HG03342 (cell line): ENCODE measurements at regions not wholly inside any gene's neighbourhood (a gene's known extent, or its start where the extent isn't known, plus 50 kb on each side); places are given as distances from the start of the nearest gene placed in this dataset.
"Not testable (repeated sequence)": the region's sequence is repeated elsewhere in the genome, so short reads cannot be mapped to it uniquely, and the experiment has no call there.

ENCODE experiments used
- ATAC-seq: cut with Tn5 transposase; IDR thresholded peaks from one replicate; pipeline ENCODE4 v1.9.1; 2021; ENCODE audit warnings: mild to moderate bottlenecking, moderate library complexity; ENCODE audit not compliant: unreplicated experiment

DNA sequence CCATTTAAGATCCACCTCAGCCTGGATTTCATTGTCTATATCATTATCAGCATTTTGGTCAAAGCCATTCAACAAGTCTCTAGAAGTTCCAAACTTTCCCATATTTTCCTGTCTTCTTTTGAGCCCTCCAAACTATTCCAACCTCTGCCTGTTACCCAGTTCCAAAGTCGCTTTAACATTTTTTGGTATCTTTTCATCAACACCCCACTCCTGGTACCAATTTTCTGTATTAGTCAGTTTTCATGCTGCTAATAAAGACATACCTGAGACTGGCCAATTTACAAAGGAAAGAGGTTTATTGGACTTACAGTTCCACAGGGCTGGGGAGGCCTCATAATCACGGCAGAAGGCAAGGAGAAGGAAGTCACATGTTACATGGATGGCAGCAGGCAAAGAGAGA is 982.9 kb downstream of the TAF11L14 start:
- not testable (repeated sequence) for ATAC-seq

DNA sequence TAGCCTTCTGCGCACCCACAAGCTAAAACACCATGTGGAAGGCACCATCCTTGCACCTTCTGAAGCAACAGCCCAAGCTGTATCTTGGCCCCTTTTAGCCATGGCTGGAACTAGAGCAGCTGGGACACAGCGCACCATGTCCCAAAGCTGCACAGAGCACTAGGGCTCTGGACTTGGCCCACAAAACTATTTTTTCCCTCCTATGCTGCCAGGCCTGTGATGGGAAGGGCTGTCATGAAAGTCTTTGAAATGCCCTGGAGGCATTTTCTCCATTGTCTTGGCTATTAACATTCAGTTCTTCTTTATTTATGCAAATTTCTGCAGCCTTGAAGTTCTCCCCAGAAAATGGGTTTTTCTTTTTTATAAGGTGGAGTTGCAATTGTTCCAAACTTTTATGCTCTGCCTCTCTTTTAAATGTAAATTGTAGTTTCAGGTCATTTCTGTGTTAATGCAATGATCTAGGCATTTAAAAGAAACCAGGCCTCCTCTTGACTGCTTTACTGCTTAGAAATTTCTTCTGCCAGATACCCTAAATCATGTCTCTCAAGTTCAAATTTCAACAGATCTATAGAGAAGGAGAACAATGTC is 996.3 kb downstream of the TAF11L14 start:
- no peak for ATAC-seq

DNA sequence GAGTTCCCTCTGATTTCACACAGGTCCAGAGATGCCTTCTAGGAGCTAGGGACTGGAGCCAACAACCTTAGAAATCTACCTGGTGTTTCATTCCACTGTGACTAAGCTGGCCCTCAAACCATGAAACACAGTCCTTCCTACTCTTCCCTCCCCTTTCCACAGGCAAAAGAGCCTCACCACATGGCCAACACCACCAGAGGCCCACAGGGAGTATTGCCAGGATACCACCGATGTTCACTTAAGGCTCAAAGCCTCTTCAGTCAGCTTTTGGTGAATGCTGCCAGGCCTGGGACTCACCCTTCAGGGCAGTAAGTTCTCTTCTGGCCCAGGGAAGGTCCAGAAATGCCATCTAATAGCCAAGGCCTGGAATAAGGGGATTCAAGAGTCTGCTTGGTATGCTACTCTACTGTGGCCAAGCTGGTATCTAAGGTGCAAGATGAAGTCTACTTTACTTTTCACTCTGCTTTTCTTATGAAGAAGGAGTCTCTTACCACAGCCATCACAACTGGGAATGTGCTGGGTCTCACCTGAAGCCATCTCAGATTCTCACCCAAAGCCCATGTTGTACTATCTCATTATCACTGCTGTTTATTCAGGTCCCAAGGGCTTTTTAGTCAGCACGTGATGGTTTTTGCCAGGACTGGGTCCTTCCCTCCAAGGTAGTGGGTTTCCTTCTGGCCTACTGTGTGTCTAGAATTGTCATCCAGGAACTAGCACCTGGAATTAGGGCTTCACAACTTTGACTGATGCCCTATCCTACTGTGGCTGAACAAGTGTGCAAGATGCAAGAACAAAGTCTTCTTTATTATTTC is 1018.4 kb downstream of the TAF11L14 start:
- ATAC-seq, result no peak

DNA sequence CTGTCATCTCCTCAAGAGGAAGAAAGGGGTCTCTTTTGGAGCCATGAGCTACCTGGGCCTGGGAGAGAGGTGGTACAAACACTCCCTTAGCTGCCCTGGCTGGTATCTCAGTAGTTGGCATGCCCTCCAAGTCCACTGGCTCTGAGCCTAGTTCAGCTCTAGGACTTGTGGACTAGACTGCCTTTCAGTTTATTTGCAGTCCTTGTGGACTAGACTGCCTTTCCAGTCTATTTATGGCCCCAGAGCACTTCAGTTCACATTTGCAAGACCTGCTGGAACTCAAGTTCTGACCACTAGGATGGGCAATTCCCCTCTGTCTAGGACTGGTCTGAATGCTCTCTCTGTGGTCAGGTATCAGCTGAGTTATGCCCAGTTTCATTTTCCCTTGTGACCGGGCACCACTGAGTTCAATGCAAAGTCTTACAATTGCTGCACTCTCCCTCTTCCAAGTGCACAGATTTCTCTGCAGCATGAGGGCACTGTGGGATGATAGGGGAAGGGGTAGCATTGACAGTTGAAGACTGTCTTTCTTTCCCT is 1019.0 kb downstream of the TAF11L14 start:
- peak; percentile 83 for ATAC-seq

DNA sequence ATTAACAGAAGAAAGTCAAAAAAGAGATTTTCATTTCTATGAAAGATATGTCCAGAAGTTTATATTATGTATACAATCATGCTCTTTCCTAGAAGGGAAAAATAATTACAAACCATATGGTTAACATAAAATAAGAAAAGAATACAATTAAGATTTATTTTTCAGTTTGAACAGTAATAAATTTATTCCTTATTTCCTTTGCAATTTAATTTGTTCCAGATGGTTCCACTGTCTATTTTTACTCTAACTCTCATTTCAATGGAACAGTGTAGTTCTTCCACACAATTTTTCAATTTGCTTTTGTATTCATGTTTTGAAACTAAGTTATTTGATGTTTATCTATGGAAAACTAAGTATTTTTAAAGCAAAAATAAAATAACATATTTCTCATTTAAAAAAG is 1026.3 kb downstream of the TAF11L14 start:
- ATAC-seq, result no peak

DNA sequence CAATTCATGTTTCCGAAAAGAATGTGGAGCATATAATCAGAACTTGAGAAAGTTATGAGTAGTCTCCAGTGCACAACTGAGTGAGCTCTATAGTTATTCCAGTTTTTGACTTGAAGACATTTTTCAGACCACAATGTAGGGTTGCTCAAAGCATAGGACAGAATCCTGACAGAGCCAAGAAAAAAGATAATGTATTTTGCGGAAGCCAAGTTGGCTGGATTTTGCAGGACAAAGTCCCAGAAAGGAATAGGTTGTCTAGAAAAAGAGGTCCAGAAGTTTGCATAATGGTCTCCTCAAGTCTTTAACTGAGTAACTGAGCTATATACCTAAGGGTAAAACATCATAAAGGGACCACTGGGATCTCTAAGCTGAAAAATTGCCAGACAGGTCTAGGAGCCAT is 1028.0 kb downstream of the TAF11L14 start:
- no peak for ATAC-seq

DNA sequence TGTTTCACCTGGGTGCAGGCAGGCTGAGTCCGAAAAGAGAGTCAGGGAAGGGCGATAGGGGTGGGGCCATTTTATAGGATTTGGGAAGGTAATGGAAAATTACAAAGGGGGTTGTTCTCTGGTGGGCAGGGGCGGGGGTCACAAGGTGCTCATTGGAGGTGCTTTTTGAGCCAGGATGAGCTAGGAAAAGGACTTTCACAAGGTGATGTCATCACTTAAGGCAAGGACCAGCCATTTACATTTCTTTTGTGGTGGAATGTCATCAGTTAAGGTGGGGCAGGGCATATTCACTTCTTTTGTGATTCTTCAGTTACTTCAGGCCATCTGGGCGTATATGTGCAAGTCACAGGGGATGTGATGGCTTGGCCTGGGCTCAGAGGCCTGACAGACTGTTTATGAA is 1040.0 kb downstream of the TAF11L14 start:
- ATAC-seq, result not testable (repeated sequence)

DNA sequence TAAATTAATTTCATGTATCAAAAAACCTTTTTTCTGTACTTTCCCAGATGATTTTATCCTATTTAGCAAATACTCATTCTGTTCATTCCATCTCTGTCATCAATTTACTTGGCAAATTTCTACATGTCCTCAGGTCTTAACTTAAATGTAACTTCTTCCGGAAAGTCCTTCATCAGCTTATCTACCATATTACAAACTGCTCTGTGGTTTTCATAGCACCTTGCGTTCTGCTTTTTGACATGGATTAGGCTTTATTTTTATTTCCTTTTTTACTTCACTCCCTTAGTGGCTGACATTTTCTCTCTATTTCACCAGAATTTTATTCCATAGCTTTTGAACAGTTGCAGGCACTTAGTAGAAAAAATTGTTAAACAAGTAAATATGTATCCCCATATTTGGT is 1040.8 kb downstream of the TAF11L14 start:
- ATAC-seq, result no peak

DNA sequence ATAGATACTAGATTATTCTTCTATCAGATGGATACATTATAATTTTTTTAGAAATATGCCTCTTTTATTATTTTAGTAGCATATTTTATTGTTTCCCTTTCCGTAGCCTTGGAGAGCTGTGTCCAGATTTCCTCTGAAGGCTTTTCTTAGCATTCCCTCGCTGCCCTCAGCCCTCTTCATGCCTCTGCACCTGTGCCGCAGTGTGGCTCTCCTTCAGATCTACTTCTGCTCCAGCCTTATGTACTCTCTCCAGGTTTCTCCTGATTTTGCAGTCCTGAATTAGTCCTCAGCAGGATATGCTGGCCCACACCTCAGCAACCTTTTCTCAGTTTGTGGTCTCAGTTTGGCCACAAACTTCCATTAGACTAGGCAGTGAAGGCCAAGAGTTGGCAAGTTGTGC is 1052.0 kb downstream of the TAF11L14 start:
- no peak for ATAC-seq

DNA sequence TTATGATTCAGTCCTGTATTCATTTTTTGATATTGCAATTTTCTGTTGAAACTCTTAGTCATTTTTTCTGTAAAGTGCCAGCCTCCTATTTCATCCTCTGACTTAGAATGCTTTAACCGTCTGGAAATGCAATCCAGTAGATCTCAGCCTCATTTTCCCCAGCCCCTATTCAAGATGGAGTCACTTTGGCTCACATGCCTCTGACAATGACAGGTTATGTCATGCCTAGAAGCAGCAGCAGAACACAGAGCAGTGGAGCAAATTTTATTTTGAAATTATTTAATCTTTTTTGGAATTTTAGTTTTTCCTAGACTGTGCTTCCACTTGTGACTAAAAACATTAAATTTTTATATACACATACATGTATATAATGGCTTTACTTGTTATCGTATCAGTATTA is 1053.2 kb downstream of the TAF11L14 start:
- ATAC-seq, result no peak

DNA sequence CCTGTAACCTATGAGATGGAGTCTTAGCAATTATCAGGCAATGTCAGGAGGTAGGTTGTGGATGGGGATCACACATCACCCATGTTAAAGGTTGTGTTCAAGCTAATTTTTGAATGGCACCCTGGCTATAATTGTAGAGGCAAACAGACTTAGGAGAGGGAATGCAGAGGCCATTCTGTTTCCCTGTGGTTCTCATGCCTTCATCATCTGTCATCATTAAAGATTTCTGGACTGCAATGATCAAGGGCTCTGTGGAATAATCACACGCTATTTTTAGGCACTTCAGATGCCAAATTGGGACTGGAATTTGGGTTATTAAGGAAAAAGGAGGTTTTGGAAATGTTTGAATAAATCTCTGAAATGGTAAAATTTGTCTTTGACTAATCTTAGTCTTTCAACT is 1065.4 kb downstream of the TAF11L14 start:
- no peak for ATAC-seq

DNA sequence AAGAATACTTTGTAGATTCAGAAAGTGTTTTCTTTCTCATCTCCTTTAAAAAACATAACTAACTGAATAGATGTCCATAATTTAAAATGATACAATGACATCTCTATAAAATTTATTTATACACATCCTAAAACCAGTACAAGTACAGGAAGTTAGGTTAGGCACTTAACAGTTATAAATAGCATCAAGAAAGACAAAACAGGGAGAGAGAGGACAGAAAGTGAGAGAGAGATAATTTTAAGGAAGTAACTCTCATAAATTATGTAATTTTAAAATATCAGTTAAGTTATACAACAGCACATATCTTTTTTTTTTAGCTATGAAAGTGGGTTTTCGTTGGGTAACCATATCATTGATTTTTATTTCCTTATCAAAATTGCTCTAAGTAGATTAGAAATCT is 1068.6 kb downstream of the TAF11L14 start:
- no peak for ATAC-seq

DNA sequence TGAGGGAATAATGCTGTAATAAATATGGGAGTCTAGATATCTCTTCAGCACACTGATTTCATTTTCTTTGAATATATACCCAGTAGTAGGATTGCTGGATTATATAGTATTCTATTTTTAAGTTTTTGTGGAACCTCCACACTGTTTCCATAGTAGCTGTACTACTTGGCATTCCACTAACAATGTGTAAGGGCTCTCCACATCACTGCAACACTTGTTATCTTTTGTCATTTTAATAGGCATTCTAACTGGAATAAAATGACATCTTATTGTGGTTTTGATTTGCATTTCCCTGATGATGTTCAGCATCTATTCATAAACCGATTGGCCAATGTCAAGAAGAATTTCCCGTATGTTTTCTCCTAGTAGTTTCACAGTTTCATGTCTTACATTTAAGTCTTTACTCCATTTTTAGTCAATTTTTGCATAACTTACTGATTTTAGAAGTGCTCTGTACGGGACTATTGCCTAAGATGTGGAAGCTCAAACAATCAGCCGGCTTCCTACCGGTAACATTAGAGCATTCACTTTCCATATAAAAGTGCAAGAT is 1078.8 kb downstream of the TAF11L14 start:
- ATAC-seq, result no peak

DNA sequence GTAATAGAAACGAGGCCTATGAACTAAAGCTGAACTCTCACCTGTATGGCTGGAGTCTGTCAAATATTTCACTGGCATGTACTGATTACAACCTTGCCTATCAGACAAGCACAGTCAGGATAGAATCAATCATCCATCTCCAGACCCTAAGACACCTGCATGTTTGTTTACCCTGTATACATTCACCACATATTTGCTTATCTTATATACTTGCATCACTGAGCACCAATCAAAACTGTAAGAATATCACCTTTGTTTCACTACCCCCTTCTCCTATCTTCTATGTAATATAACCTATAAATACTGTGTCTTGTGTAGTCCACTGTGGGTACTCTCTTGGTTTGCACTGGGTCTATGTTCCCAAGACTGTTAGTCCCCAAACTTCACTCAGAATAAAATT is 1085.7 kb downstream of the TAF11L14 start:
- ATAC-seq, result peak; percentile 58

DNA sequence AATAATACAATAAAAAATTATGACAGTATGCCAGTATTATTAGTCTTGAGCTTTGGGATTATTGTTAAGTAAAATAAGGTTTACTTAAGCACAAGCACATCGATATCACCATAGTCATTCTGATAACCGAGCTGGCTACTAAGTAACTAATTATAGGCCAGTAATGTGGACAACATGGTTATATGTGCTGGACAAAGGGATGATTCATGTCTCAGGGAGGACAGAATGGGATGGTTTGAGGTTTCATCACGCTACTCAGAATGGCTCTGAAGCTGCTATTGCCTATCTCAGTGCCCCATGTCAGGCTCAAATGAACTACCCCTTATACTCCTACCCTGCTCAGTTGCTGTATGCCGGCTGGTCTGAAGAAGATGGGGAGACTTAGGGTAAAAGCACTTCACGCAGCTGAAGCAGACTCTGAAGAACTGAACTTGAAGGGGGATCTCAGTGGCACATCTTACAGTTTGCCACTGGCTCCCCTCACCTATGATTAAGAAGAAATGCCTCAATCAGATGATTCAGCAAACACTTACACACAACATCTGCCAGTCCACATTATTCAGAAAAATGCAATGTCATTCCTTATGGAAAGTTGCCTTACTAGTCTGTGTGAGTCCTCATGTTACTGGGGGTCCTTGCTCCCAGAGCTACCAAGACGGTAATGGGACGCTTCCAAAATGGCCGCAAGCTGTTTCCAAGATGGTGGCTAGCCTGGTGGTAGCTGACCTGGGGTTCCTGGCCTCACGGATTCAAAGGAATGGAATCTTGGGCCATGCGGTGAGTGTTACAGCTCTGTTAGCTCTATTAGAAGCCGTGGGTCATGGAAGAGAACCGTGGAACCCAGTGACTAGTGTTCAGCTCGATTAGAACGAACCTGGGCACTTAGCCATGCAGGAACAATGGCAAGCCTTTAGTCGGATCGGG is 1098.6 kb downstream of the TAF11L14 start:
- no peak for ATAC-seq

DNA sequence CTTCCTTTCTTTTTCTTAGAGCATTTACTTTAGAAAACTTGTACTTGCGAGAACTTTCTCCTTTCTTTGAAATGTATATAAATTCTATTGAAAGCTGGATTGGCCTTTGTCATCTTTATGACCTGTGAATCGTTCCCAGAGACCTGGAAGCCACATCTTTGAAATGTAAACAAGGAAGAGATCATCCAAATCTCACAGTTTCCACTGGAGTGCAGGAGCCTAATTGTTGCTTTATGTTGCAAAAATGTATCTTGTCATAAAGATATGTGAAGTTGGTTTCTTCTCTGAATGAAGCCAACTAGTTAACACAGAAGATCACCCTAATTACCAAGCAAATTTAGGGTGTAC is 1101.8 kb downstream of the TAF11L14 start:
- no peak for ATAC-seq

DNA sequence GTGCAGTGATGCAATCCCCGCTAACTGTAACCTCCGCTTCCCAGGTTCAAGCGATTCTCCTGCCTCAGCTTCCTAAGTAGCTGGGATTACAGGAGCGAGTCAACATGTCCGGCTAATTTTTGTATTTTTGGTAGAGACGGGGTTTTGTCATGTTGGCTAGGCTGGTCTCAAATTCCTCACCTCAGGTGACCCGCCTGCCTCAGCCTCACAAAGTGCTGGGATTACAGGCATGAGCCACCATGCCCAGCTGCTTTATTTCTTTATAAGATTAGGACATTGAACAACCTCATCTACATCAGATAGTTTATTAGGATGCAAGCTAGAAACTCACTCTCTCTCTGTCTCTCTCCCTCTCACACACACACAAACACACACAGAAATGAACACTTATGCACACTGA is 1102.5 kb downstream of the TAF11L14 start:
- ATAC-seq, result not testable (repeated sequence)

DNA sequence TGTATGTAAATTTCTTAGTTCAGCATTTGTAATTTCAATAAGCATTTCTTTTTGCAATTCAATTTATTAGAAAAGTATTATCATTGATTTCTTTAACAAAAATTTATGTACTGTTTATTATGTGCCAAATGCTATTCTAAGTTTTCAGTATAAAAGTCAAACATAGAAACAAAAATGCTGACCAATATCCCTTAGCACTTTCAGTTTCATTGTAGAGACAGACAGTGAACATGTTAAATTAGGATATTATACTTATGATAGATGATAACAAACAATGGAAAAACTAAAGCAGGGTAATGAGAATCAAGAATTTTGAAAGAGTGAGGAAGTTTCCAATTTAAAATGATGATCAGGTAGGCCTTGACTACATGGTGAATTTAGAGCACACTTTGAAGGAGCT is 1106.0 kb downstream of the TAF11L14 start:
- peak; percentile 43 for ATAC-seq

DNA sequence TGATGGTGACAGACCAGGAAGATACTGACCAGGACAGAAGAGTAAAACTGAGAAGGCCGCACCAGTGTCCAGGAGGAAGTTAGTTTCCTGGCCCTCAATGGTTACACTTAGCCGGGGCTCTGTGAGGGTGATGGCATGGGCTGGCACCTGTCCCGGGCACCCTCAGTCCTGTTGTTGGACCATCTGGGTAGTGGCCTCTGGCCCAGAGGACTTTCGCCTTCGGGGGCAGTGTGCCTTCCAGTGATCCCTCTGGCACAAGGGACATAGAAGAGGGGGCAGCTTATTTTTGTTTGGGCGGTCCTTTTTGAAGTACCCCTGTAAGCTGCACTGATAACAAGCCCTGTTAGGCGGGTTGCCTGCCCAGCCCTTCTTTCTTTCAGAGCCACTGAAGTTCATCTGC is 1108.6 kb downstream of the TAF11L14 start:
- ATAC-seq, result no peak

DNA sequence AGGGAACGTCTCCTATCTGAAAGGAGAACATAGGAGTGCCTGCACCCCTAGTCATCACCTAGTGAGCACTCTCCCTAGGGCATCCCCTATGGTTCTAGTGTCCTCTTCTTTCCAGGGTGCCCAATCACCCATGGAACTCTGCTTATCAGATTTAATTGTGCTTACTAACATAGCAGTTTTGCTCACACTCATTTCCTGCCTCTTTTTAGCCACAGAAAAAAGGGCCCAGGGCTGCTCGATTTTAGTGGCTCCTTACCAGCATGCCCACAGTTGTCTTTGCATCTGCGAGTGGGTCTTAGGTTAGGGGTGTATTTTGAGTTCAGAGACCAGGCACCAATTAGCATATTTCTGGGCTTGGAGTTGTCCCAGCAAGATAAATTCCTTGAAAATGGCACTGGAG is 1110.2 kb downstream of the TAF11L14 start:
- ATAC-seq, result no peak
